NCI-H748 treated with DMSO at 0.1 percent for 48 hours (cell line): ENCODE measurements at regions not wholly inside any gene's neighbourhood (a gene's known extent, or its start where the extent isn't known, plus 50 kb on each side); places are given as distances from the start of the nearest gene placed in this dataset.
A peak's percentile ranks its signal among the peaks of the same experiment; 100 is the strongest.
"Not testable (repeated sequence)": the region's sequence is repeated elsewhere in the genome, so short reads cannot be mapped to it uniquely, and the experiment has no call there.

Experiments
- DNase-seq: peaks from one replicate; lab custom pipeline; 2025; lab: John Stamatoyannopoulos, UW

- no peak for DNase-seq
Observed at GRCh38 chr1:88296227-88296626, 387.8 kb upstream of the PKN2 start.

GRCh38 chr1:88296642-88297041, 387.4 kb upstream of the PKN2 start:
- DNase-seq: no peak

GRCh38 chr1:88298506-88298905, 385.6 kb upstream of the PKN2 start:
- DNase-seq: no peak

- no peak for DNase-seq
Observed at GRCh38 chr1:88300752-88301263, 383.3 kb upstream of the PKN2 start.

GRCh38 chr1:88302843-88303486, 381.1 kb upstream of the PKN2 start:
- DNase-seq: no peak

- no peak for DNase-seq
Observed at GRCh38 chr1:88311265-88311664, 372.8 kb upstream of the PKN2 start.

GRCh38 chr1:88311907-88312306, 372.2 kb upstream of the PKN2 start:
- DNase-seq: no peak

- no peak for DNase-seq
Observed at GRCh38 chr1:88317396-88317795, 366.7 kb upstream of the PKN2 start.

- no peak for DNase-seq
Observed at GRCh38 chr1:88318740-88319139, 365.3 kb upstream of the PKN2 start.

- DNase-seq: no peak
Observed at GRCh38 chr1:88320291-88320690, 363.8 kb upstream of the PKN2 start.

GRCh38 chr1:88321706-88322105, 362.4 kb upstream of the PKN2 start:
- DNase-seq: no peak

GRCh38 chr1:88324899-88325298, 359.2 kb upstream of the PKN2 start:
- no peak for DNase-seq

GRCh38 chr1:88327391-88328267, 356.4 kb upstream of the PKN2 start:
- DNase-seq: no peak

GRCh38 chr1:88330201-88330600, 353.9 kb upstream of the PKN2 start:
- no peak for DNase-seq

GRCh38 chr1:88333086-88333695, 350.9 kb upstream of the PKN2 start:
- DNase-seq: no peak

GRCh38 chr1:88341447-88341846, 342.6 kb upstream of the PKN2 start:
- peak; percentile 22 for DNase-seq

- not testable (repeated sequence) for DNase-seq
Observed at GRCh38 chr1:88342081-88342480, 342.0 kb upstream of the PKN2 start.

- DNase-seq: no peak
Observed at GRCh38 chr1:88350648-88351047, 333.4 kb upstream of the PKN2 start.

GRCh38 chr1:88351960-88352359, 332.1 kb upstream of the PKN2 start:
- no peak for DNase-seq

GRCh38 chr1:88354256-88354655, 329.8 kb upstream of the PKN2 start:
- DNase-seq: no peak

- no peak for DNase-seq
Observed at GRCh38 chr1:88357729-88358128, 326.3 kb upstream of the PKN2 start.

- no peak for DNase-seq
Observed at GRCh38 chr1:88371436-88372023, 312.5 kb upstream of the PKN2 start.
